CD14-positive monocyte (primary cell): ENCODE measurements at regions not wholly inside any gene's neighbourhood (a gene's known extent, or its start where the extent isn't known, plus 50 kb on each side); places are given as distances from the start of the nearest gene placed in this dataset.

Experiments
- DNase-seq, 3 donors: peaks; one replicate each; pipeline ENCODE4 v3.0.0-alpha.2; 2011 to 2022
- H2AFZ ChIP-seq: 2 replicates; pipeline ENCODE4 v1.6.0; 2012; ENCODE audit warnings: mild to moderate bottlenecking, low read depth, low read length, inconsistent platforms; ENCODE audit not compliant: insufficient read depth, poor library complexity, severe bottlenecking
- H3K27ac ChIP-seq, 2 donors: 1 replicate in 1 of 2; 2 replicates in 1 of 2; pipeline ENCODE4 v1.5.1; 2012 to 2013; ENCODE audit warnings: low read length in 2 of 2, control low read depth in 1 of 2, inconsistent platforms in 1 of 2, low read depth in 1 of 2, mild to moderate bottlenecking in 1 of 2
- H3K27me3 ChIP-seq, 2 donors: one replicate each; pipeline versions ENCODE4 v1.6.0 to v1.6.1; 2011 to 2013; ENCODE audit warnings: low read length in 2 of 2; ENCODE audit not compliant: control insufficient read depth in 2 of 2, insufficient read depth in 2 of 2
- H3K36me3 ChIP-seq, 2 donors: replicated peaks in 1 of 2; 1 replicate in 1 of 2; 2 replicates in 1 of 2; pipeline versions ENCODE4 v1.5.1 to v1.6.1; 2012 to 2013; ENCODE audit warnings: low read length in 2 of 2, control low read depth in 1 of 2, inconsistent platforms in 1 of 2, mild to moderate bottlenecking in 1 of 2; ENCODE audit not compliant: insufficient read depth in 2 of 2, control insufficient read depth in 1 of 2
- H3K4me1 ChIP-seq, 2 donors: 1 replicate in 1 of 2; 2 replicates in 1 of 2; pipeline versions ENCODE4 v1.5.1 to v1.6.1; 2012 to 2013; ENCODE audit warnings: low read length in 2 of 2, control low read depth in 1 of 2, inconsistent platforms in 1 of 2, mild to moderate bottlenecking in 1 of 2, moderate library complexity in 1 of 2; ENCODE audit not compliant: insufficient read depth in 2 of 2, control insufficient read depth in 1 of 2
- H3K4me2 ChIP-seq: replicated peaks from 2 replicates; pipeline ENCODE3; 2012; ENCODE audit warnings: low read length, moderate library complexity, mild to moderate bottlenecking; ENCODE audit not compliant: poor library complexity, severe bottlenecking; ENCODE audit errors: extremely low read depth
- H3K4me3 ChIP-seq, 3 experiments: fragments of 200-600 bp in 1 of 3; sonication (generic) in 1 of 3; replicated peaks in 1 of 3; 1 replicate in 2 of 3; 2 replicates in 1 of 3; pipeline ENCODE4 v1.5.1; 2011 to 2013; ENCODE audit warnings: low read length in 3 of 3, mild to moderate bottlenecking in 3 of 3, control low read depth in 2 of 3, low read depth in 2 of 3, inconsistent platforms in 1 of 3, moderate library complexity in 1 of 3
- H3K79me2 ChIP-seq: 2 replicates; pipeline ENCODE4 v1.6.0; 2012; ENCODE audit warnings: mild to moderate bottlenecking, control low read depth, inconsistent platforms, low read length, moderate library complexity; ENCODE audit not compliant: insufficient read depth
- H3K9ac ChIP-seq: 2 replicates; pipeline ENCODE4 v1.6.0; 2017; ENCODE audit warnings: low read length, mild to moderate bottlenecking; ENCODE audit not compliant: insufficient read depth, poor library complexity, severe bottlenecking
- H3K9me3 ChIP-seq, 2 donors: replicated peaks in 1 of 2; 1 replicate in 1 of 2; 2 replicates in 1 of 2; pipeline versions ENCODE4 v1.5.1 to v1.6.1; 2012 to 2013; ENCODE audit warnings: low read length in 2 of 2, control low read depth in 1 of 2; ENCODE audit not compliant: control insufficient read depth in 1 of 2, insufficient read depth in 1 of 2
- H4K20me1 ChIP-seq: 2 replicates; pipeline ENCODE4 v1.6.0; 2012; ENCODE audit warnings: mild to moderate bottlenecking, low read length, control low read depth, moderate library complexity; ENCODE audit not compliant: insufficient read depth
- H3K27ac Mint-ChIP-seq, 7 donors: one replicate each; pipeline ENCODE4 v1.8.0; 2020; ENCODE audit warnings: mild to moderate bottlenecking in 7 of 7, mixed read lengths in 7 of 7, moderate library complexity in 6 of 7, inconsistent platforms in 2 of 7
- H3K27me3 Mint-ChIP-seq, 3 donors: one replicate each; pipeline ENCODE4 v1.8.0; 2021 to 2022; ENCODE audit warnings: low read depth in 3 of 3, mild to moderate bottlenecking in 3 of 3, mixed read lengths in 3 of 3, moderate library complexity in 3 of 3, inconsistent platforms in 1 of 3
- H3K36me3 Mint-ChIP-seq, 2 donors: one replicate each; pipeline ENCODE4 v1.8.0; 2020; ENCODE audit warnings: mixed read lengths in 2 of 2, inconsistent platforms in 1 of 2, mild to moderate bottlenecking in 1 of 2
- H3K4me1 Mint-ChIP-seq: one replicate; pipeline ENCODE4 v1.8.0; 2020; ENCODE audit warnings: mild to moderate bottlenecking, mixed read lengths
- H3K4me3 Mint-ChIP-seq, 2 donors: one replicate each; pipeline ENCODE4 v1.8.0; 2020; ENCODE audit warnings: mild to moderate bottlenecking in 2 of 2, mixed read lengths in 2 of 2, moderate library complexity in 1 of 2
- H3K9me3 Mint-ChIP-seq, 7 donors: one replicate each; pipeline ENCODE4 v1.8.0; 2020 to 2022; ENCODE audit warnings: mixed read lengths in 7 of 7, mild to moderate bottlenecking in 6 of 7, moderate library complexity in 6 of 7, inconsistent platforms in 2 of 7
- CTCF ChIP-seq: fragments of 200-600 bp; IDR thresholded peaks from one replicate; pipeline ENCODE4 v1.8.0; 2022; ENCODE audit warnings: antibody characterized with exemption, mild to moderate bottlenecking
- WGBS: methylation state at CpG from one replicate; pipeline ENCODE4 v1.1.5; 2013; ENCODE audit warnings: missing lambda C conversion rate; ENCODE audit not compliant: insufficient coverage; 5-methylcytosine and 5-hydroxymethylcytosine counted together
- intact Hi-C, 2 donors: fragments of 100-400 bp; cut with micrococcal nuclease; formaldehyde crosslinking; loops; one replicate each; pipeline versions ENCODE4 v1.15.0 to v1.15.1; 2023

- peaks cover 0 to 4% (median 2%) of the 10 kb centered on the region in 3 donors for H3K27me3 Mint-ChIP-seq
- no peak overlapping the region for H3K4me3 ChIP-seq
Observed at GRCh38 chr5:62197697-62198096, 108.3 kb upstream of the KIF2A start.

GRCh38 chr5:62198421-62198820 lies 107.6 kb upstream of the KIF2A start:
- WGBS: no CpG with 5 or more reads among the region's 2 CpGs
- Histone ChIP-seq H3K4me3 (no peak overlapping the region), H3K27me3 (no peaks in the 10 kb centered on the region), H3K9ac (no peak overlapping the region), H3K79me2 (no peaks in the 10 kb centered on the region), H3K27ac (no peak overlapping the region), H3K9me3 (peaks cover 2 to 5% of the 10 kb centered on the region in 2 donors), H4K20me1 (no peaks in the 10 kb centered on the region), H3K36me3 (no peaks in the 10 kb centered on the region), H2AFZ (no peak overlapping the region), H3K4me1 (no peaks in the 10 kb centered on the region), H3K4me2 (no peak overlapping the region)
- intact Hi-C loops: no loop called here
- no peak overlapping the region for H3K4me3 Mint-ChIP-seq
- TF ChIP-seq CTCF: no peak
- H3K36me3 Mint-ChIP-seq: no peaks in the 10 kb centered on the region
- no peaks in the 10 kb centered on the region for H3K4me1 Mint-ChIP-seq
- no peak for DNase-seq
- no peak overlapping the region for H3K27ac Mint-ChIP-seq
- H3K9me3 Mint-ChIP-seq: peaks cover 0 to 14% (median 7%) of the 10 kb centered on the region in 7 donors
- H3K27me3 Mint-ChIP-seq: peaks cover 0 to 4% (median 2%) of the 10 kb centered on the region in 3 donors

More at GRCh38 chr5:62197697-62198096, 108.3 kb upstream of the KIF2A start:
- Histone ChIP-seq H3K4me2 (no peak overlapping the region), H3K27ac (no peak overlapping the region), H4K20me1 (no peaks in the 10 kb centered on the region), H3K79me2 (no peaks in the 10 kb centered on the region), H3K36me3 (no peaks in the 10 kb centered on the region), H2AFZ (no peak overlapping the region), H3K9ac (no peak overlapping the region), H3K27me3 (no peaks in the 10 kb centered on the region), H3K4me1 (no peaks in the 10 kb centered on the region), H3K9me3 (peaks cover 6 to 10% of the 10 kb centered on the region in 2 donors)
- Mint-ChIP-seq H3K9me3 (peaks cover 0 to 22% (median 8%) of the 10 kb centered on the region in 7 donors), H3K27ac (no peak overlapping the region), H3K36me3 (no peaks in the 10 kb centered on the region), H3K4me1 (no peaks in the 10 kb centered on the region), H3K4me3 (no peak overlapping the region)
- intact Hi-C loops: no loop called here
- WGBS: 80% methylated on average over 1 of the region's 2 CpGs
- no peak for DNase-seq
- no peak for TF ChIP-seq CTCF
